HFF-Myc (cell line): ENCODE measurements at regions not wholly inside any gene's neighbourhood (a gene's known extent, or its start where the extent isn't known, plus 50 kb on each side); places are given as distances from the start of the nearest gene placed in this dataset.

Experiments used
- DNase-seq: peaks from one replicate; pipeline ENCODE4 v3.0.0-alpha.2; 2011; ENCODE audit warnings: low read depth; ENCODE audit errors: extremely low read depth
- H3K4me3 ChIP-seq: replicated peaks from 2 replicates; pipeline ENCODE4 v1.5.1; 2011; ENCODE audit warnings: low read depth, mild to moderate bottlenecking, control low read depth, low read length
- CTCF ChIP-seq: IDR thresholded peaks from 2 replicates; pipeline ENCODE4 v1.5.1; 2012; ENCODE audit warnings: mild to moderate bottlenecking, low read depth, low read length, control low read depth; ENCODE audit errors: missing control alignments

DNA sequence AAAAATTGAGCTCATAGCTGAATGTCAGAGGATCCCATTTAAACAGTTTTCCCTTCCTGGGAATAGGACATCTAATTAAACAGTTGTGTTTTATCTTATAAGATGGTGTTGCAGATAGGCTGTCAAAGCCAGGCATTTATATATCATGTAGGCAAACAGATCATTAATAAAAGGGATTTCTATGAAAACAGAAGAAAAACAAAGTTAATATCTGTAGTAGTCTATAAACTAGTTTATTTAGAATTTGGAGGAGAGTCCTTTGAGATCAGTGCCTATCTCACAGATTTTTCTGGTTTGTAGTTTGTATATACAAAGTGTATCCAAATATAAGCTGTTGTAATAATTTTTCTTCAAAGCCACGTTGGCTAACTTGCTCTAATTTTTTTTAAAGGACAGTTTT lies 1738.2 kb upstream of the PIK3C3 start:
- H3K4me3 ChIP-seq = no peak overlapping the region
- TF ChIP-seq CTCF = no peak
- no peak for DNase-seq

- no peak for TF ChIP-seq CTCF
- H3K4me3 ChIP-seq = no peak overlapping the region
- no peak for DNase-seq
These were observed 1739.1 kb upstream of the PIK3C3 start for GRCh38 chr18:40215979-40216378.

DNA sequence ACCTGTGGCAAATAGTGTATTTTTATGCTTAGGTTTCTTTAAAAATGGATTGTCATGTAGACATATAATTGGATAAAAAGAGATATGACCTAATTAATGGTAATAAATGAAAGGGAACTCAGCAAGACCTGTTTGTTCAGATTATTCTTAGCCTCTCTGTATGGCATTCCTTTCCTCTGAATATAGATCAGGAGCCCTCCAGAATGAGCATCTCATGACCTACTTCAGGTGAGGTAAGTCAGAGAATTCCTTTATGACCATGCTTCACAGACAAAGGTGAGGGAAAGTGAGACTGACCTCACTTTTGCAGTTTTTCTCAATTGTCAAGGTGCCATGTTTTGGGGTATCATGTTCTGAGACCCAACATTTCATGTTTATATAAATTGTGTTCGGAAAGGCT lies 1744.3 kb upstream of the PIK3C3 start:
- no peak for DNase-seq
- no peak for TF ChIP-seq CTCF

GRCh38 chr18:40208958-40209357 lies 1746.1 kb upstream of the PIK3C3 start:
- no peak for TF ChIP-seq CTCF
- H3K4me3 ChIP-seq = no peak overlapping the region
- DNase-seq = no peak

More for the DNA sequence above, 1744.3 kb upstream of the PIK3C3 start:
- no peak overlapping the region for H3K4me3 ChIP-seq

- DNase-seq = no peak
- TF ChIP-seq CTCF = no peak
- no peak overlapping the region for H3K4me3 ChIP-seq
These were observed 1757.3 kb upstream of the PIK3C3 start for GRCh38 chr18:40197711-40198110.

DNA sequence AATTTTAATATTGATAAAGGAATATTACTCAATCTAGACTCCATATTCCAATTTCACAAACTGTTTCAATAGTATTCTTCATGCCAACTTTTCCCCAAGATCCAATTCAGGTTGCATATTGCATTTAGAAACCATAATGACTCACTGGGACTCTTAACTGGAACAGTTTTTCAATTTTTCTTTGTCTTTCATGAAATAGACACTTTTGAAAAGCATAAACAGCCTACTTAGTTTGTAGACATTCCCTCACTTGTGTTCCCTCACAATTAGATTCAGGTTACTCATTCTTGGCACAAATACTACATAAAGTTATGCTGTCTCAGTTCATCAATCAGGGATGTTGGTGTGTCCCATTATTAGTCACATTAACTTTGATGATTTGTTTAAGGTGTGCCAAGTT lies 1768.4 kb upstream of the PIK3C3 start:
- H3K4me3 ChIP-seq = no peak overlapping the region
- DNase-seq = no peak
- no peak for TF ChIP-seq CTCF

DNA sequence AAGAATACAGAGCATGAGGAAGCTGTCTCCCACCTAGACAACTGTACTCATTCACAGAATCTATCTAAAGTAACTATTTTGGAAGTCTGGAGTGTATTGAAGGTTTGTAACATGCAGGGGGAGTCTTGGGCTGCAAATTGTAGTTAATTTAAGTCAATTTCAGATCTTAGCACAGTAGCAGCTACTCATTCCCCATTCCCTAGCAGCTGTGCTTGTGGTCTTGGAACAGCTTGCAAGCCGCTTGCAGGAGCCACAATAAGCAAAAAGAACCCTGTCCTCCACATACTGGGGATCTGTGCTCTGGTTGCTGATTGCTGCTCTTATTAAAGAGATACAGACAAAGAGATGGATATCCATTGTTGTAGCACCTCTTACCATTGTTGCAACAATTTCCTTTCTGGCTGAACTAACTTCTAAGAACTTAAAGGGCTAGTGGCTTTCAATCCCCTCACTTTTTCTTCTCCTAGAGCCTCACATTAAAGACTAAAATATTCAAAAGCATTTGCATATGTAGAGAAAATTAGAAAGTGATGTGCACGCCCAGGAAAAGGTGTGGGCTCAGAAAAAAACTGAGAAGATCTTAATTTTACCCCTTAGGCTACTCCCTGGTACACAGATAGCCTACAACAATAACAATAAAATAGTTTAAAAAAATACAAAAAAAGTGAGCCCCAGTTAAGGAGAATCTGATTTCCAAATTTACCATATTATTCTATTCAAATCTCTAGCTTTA lies 1775.1 kb upstream of the PIK3C3 start:
- TF ChIP-seq CTCF = no peak
- no peak for DNase-seq
- H3K4me3 ChIP-seq = no peak overlapping the region
